ENCODE measurements at regions not wholly inside any gene's neighbourhood (a gene's known extent, or its start where the extent isn't known, plus 50 kb on each side); places are given as distances from the start of the nearest gene placed in this dataset.

- no peaks in the 10 kb centered on the region for H3K9me3 Mint-ChIP-seq
- H3K36me3 Mint-ChIP-seq (ENCODE audit: low read depth): no peaks in the 10 kb centered on the region
- no peak overlapping the region for H3K4me3 Mint-ChIP-seq
- no peak overlapping the region for H3K27ac Mint-ChIP-seq
- peaks cover 14% of the 10 kb centered on the region for H3K27me3 Mint-ChIP-seq (ENCODE audit: insufficient read depth)
- no peaks in the 10 kb centered on the region for H3K4me1 Mint-ChIP-seq (ENCODE audit: low read depth)
- no peak for DNase-seq (ENCODE audit: low spot score)
- intact Hi-C loops (cut with micrococcal nuclease): no loop called here
Measured at GRCh38 chr20:20850407-20850806, 138.0 kb upstream of the RALGAPA2 start.

DNA sequence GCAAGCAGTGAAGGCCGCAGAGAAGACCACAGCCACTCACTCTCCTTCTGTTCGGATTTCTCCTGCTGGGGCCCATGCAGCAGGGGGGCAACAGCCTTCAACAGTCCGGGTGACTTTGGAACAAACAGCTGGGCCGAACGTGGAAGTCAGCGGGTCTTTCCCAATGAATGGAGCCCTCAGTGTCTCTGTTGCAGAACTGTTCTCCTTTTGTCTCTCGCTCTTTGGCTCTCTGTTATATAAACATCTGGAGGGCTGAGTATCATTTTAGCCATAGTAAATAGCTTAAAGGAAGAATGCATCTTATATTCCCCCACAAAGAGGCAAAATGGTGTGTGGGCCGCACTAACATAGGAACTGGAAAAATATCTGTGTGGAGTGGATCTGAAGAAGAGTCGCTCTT lies 136.7 kb upstream of the RALGAPA2 start:
- Mint-ChIP-seq H3K4me3 (no peak overlapping the region), H3K27ac (no peak overlapping the region), H3K4me1 (ENCODE audit: low read depth) (no peaks in the 10 kb centered on the region), H3K27me3 (ENCODE audit: insufficient read depth) (peaks cover 19% of the 10 kb centered on the region), H3K9me3 (no peaks in the 10 kb centered on the region), H3K36me3 (ENCODE audit: low read depth) (no peaks in the 10 kb centered on the region)
- intact Hi-C loops (cut with micrococcal nuclease): no loop called here
- DNase-seq (ENCODE audit: low spot score): no peak

GRCh38 chr20:20847814-20848213 lies 135.4 kb upstream of the RALGAPA2 start:
- no peaks in the 10 kb centered on the region for H3K4me1 Mint-ChIP-seq (ENCODE audit: low read depth)
- H3K9me3 Mint-ChIP-seq: no peaks in the 10 kb centered on the region
- no peak overlapping the region for H3K27ac Mint-ChIP-seq
- intact Hi-C loops (cut with micrococcal nuclease): no loop called here
- no peak for DNase-seq (ENCODE audit: low spot score)
- no peaks in the 10 kb centered on the region for H3K36me3 Mint-ChIP-seq (ENCODE audit: low read depth)
- H3K4me3 Mint-ChIP-seq: no peak overlapping the region
- peaks cover 19% of the 10 kb centered on the region for H3K27me3 Mint-ChIP-seq (ENCODE audit: insufficient read depth)

DNA sequence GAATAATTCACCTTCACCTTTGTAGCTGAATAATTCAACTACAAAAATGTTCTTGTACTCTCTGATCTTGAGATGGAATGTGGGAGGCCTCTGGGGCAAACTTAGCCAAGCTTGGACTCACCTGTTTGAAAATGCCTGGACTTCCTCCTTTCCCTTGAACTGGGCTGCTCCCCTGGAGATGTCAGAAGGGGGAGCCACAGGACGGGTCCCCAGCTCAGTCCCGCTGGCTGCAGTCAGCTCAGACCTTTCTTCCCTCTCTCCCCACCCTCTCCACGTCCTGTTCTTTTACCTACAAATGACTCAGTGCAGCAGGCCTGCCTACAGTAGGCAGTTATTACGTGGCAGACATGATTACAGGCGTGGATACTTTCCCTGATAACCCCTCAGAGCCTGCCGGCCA lies 131.5 kb upstream of the RALGAPA2 start:
- no peak overlapping the region for H3K4me3 Mint-ChIP-seq
- H3K27ac Mint-ChIP-seq: no peak overlapping the region
- H3K4me1 Mint-ChIP-seq (ENCODE audit: low read depth): no peaks in the 10 kb centered on the region
- H3K9me3 Mint-ChIP-seq: no peaks in the 10 kb centered on the region
- peaks cover 12% of the 10 kb centered on the region for H3K27me3 Mint-ChIP-seq (ENCODE audit: insufficient read depth)
- no peaks in the 10 kb centered on the region for H3K36me3 Mint-ChIP-seq (ENCODE audit: low read depth)
- intact Hi-C loops (cut with micrococcal nuclease): no loop called here
- DNase-seq (ENCODE audit: low spot score): no peak

DNA sequence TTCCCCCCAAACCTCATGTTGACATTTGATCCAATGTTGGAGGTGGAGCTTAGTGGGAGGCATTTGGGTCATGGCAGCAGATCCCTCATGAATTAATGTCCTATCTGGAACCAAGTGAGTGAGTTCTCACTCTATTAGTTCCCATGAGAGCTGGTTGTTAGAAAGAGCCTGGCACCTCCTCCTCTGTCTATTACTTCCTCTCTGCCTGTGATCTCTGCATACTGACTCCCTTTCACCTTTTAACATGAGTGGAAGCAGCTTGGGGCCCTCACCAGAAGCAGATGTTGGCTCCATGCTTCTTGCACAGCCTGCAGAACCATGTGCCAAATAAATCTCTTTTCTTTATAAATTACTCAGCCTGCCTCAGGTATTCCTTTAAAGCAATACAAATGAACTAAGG lies 127.3 kb upstream of the RALGAPA2 start:
- intact Hi-C loops (cut with micrococcal nuclease): loop anchor here (5.0 kb wide), 1 partner anchor 398 kb away; no protein-coding TSS in a partner anchor
- H3K4me3 Mint-ChIP-seq: no peak overlapping the region
- no peak overlapping the region for H3K27ac Mint-ChIP-seq
- DNase-seq (ENCODE audit: low spot score): no peak
- peaks cover 5% of the 10 kb centered on the region for H3K4me1 Mint-ChIP-seq (ENCODE audit: low read depth)
- peaks cover 9% of the 10 kb centered on the region for H3K27me3 Mint-ChIP-seq (ENCODE audit: insufficient read depth)
- no peaks in the 10 kb centered on the region for H3K36me3 Mint-ChIP-seq (ENCODE audit: low read depth)
- no peaks in the 10 kb centered on the region for H3K9me3 Mint-ChIP-seq

GRCh38 chr20:20837574-20838021 lies 125.2 kb upstream of the RALGAPA2 start:
- H3K27ac Mint-ChIP-seq: no peak overlapping the region
- peaks cover 5% of the 10 kb centered on the region for H3K4me1 Mint-ChIP-seq (ENCODE audit: low read depth)
- peaks cover 8% of the 10 kb centered on the region for H3K27me3 Mint-ChIP-seq (ENCODE audit: insufficient read depth)
- peak; percentile 3 for DNase-seq (ENCODE audit: low spot score)
- H3K4me3 Mint-ChIP-seq: no peak overlapping the region
- intact Hi-C loops (cut with micrococcal nuclease): loop anchor here (5.0 kb wide), 1 partner anchor 400 kb away; no protein-coding TSS in a partner anchor
- no peaks in the 10 kb centered on the region for H3K36me3 Mint-ChIP-seq (ENCODE audit: low read depth)
- H3K9me3 Mint-ChIP-seq: no peaks in the 10 kb centered on the region

DNA sequence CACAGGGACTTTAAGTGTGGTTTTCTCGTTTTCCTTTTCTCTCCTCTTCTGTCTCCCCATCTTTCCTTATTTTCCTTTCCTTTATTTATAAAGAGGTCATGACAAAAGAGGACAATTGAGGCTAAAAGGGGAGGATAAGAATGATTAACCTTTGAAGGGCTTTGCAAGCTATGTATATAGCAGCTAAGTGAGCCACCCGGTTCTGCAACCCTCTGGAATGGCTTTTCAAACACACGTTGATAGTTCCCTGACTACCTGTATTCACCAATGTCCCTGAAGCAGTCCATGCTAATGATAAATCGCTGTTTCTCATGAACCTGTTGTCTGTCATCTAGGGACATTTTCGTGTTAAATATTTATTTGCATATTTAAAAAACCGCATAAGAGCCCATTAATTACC lies 124.4 kb upstream of the RALGAPA2 start:
- no peaks in the 10 kb centered on the region for H3K9me3 Mint-ChIP-seq
- H3K36me3 Mint-ChIP-seq (ENCODE audit: low read depth): no peaks in the 10 kb centered on the region
- H3K4me3 Mint-ChIP-seq: no peak overlapping the region
- DNase-seq (ENCODE audit: low spot score): no peak
- peaks cover 8% of the 10 kb centered on the region for H3K27me3 Mint-ChIP-seq (ENCODE audit: insufficient read depth)
- H3K4me1 Mint-ChIP-seq (ENCODE audit: low read depth): peaks cover 5% of the 10 kb centered on the region
- H3K27ac Mint-ChIP-seq: no peak overlapping the region
- intact Hi-C loops (cut with micrococcal nuclease): loop anchor here (5.0 kb wide), 1 partner anchor 400 kb away; no protein-coding TSS in a partner anchor

- Mint-ChIP-seq H3K4me3 (no peak overlapping the region), H3K4me1 (ENCODE audit: low read depth) (peaks cover 5% of the 10 kb centered on the region), H3K27ac (no peak overlapping the region), H3K36me3 (ENCODE audit: low read depth) (no peaks in the 10 kb centered on the region), H3K27me3 (ENCODE audit: insufficient read depth) (peaks cover 8% of the 10 kb centered on the region), H3K9me3 (no peaks in the 10 kb centered on the region)
- DNase-seq (ENCODE audit: low spot score): no peak
- intact Hi-C loops (cut with micrococcal nuclease): loop anchor here (5.0 kb wide), 1 partner anchor 401 kb away; no protein-coding TSS in a partner anchor
Measured at GRCh38 chr20:20835897-20836296, 123.5 kb upstream of the RALGAPA2 start.

DNA sequence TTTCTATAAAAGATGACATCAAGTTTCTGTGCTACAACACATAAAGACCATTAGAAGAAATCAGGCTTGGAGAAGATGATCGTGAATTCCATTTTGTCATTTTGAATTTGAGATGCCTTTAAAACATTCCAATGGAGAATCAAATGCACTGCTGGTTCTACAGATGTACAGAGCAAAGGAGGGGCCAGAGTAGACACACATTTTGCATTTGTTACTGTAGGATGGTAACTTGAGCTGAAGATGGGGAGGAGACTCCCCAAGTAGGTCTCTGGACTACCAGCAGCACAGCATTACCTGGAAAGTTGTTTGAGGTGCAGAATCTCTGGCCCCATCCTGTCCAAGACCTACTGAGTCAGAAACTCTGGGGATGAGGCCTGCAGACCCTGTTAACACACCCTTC lies 121.6 kb upstream of the RALGAPA2 start:
- Mint-ChIP-seq H3K27me3 (ENCODE audit: insufficient read depth) (peaks cover 5% of the 10 kb centered on the region), H3K27ac (no peak overlapping the region), H3K4me1 (ENCODE audit: low read depth) (peaks cover 5% of the 10 kb centered on the region), H3K36me3 (ENCODE audit: low read depth) (no peaks in the 10 kb centered on the region), H3K9me3 (no peaks in the 10 kb centered on the region), H3K4me3 (no peak overlapping the region)
- intact Hi-C loops (cut with micrococcal nuclease): no loop called here
- no peak for DNase-seq (ENCODE audit: low spot score)

GRCh38 chr20:20832715-20833114 lies 120.3 kb upstream of the RALGAPA2 start:
- DNase-seq (ENCODE audit: low spot score): no peak
- Mint-ChIP-seq H3K27me3 (ENCODE audit: insufficient read depth) (peaks cover 4% of the 10 kb centered on the region), H3K27ac (no peak overlapping the region), H3K36me3 (ENCODE audit: low read depth) (no peaks in the 10 kb centered on the region), H3K4me3 (no peak overlapping the region), H3K4me1 (ENCODE audit: low read depth) (peaks cover 5% of the 10 kb centered on the region), H3K9me3 (no peaks in the 10 kb centered on the region)
- intact Hi-C loops (cut with micrococcal nuclease): no loop called here

DNA sequence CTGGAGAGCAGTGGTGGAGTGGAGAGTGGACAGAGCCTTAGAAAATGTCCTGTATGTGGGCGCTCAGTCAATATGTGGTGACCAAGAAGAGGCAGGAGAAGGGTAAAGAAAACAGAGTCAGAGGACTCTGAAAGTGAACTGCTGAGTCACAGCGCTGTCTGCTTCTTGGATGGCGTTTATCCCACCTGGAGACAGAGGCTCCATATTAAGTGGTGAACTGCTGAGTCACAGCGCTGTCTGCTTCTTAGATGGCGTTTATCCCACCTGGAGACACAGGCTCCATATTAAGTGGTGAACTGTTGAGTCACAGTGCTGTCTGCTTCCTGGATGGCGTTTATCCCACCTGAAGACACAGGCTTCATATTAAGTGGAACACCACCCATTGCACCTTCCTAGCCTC lies 119.3 kb upstream of the RALGAPA2 start:
- Mint-ChIP-seq H3K27ac (no peak overlapping the region), H3K27me3 (ENCODE audit: insufficient read depth) (no peaks in the 10 kb centered on the region), H3K4me3 (no peak overlapping the region), H3K36me3 (ENCODE audit: low read depth) (no peaks in the 10 kb centered on the region), H3K4me1 (ENCODE audit: low read depth) (no peaks in the 10 kb centered on the region), H3K9me3 (no peaks in the 10 kb centered on the region)
- intact Hi-C loops (cut with micrococcal nuclease): no loop called here
- no peak for DNase-seq (ENCODE audit: low spot score)

GRCh38 chr20:20829681-20830080 lies 117.2 kb upstream of the RALGAPA2 start:
- Mint-ChIP-seq H3K36me3 (ENCODE audit: low read depth) (no peaks in the 10 kb centered on the region), H3K4me1 (ENCODE audit: low read depth) (no peaks in the 10 kb centered on the region), H3K27me3 (ENCODE audit: insufficient read depth) (no peaks in the 10 kb centered on the region), H3K9me3 (no peaks in the 10 kb centered on the region), H3K4me3 (no peak overlapping the region), H3K27ac (no peak overlapping the region)
- DNase-seq (ENCODE audit: low spot score): no peak
- intact Hi-C loops (cut with micrococcal nuclease): no loop called here

GRCh38 chr20:20827992-20828597 lies 115.7 kb upstream of the RALGAPA2 start:
- Mint-ChIP-seq H3K27me3 (ENCODE audit: insufficient read depth) (no peaks in the 10 kb centered on the region), H3K9me3 (no peaks in the 10 kb centered on the region), H3K4me1 (ENCODE audit: low read depth) (no peaks in the 10 kb centered on the region), H3K36me3 (ENCODE audit: low read depth) (no peaks in the 10 kb centered on the region), H3K4me3 (no peak overlapping the region), H3K27ac (no peak overlapping the region)
- DNase-seq (ENCODE audit: low spot score): no peak
- intact Hi-C loops (cut with micrococcal nuclease): no loop called here

Measured in activated T-helper 1 cell treated with anti-CD3 and anti-CD28 coated beads, Interleukin-12 subunit alpha, Interleukin-12 subunit beta, Interleukin-2, Interleukin-4 antibody, amounts not matched to agents 30 ng/mL and 10 ng/mL and 1 ng/mL, durations not matched to agents 14 hours and 24 hours and 36 hours (primary cell).